GM13977 (cell line): ENCODE measurements at regions not wholly inside any gene's neighbourhood (a gene's known extent, or its start where the extent isn't known, plus 50 kb on each side); places are given as distances from the start of the nearest gene placed in this dataset.

ENCODE experiments used
- DNase-seq: peaks from one replicate; pipeline ENCODE4 v3.0.0; 2012; ENCODE audit warnings: low spot score
- in situ Hi-C: fragments of 300-500 bp; cut with MboI; formaldehyde crosslinking; loops from one replicate; pipeline ENCODE4 v1.12.0; 2022; ENCODE audit warnings: low sequenced_read_pairs, low pct_unique_long_range_greater_than_20kb, mixed read lengths, inconsistent platforms; ENCODE audit not compliant: unreplicated experiment
- TF ChIP-seq, protein P1 (sequence below): IDR thresholded peaks from 2 replicates; pipeline ENCODE4 v1.5.1; 2012; ENCODE audit warnings: mild to moderate bottlenecking, control low read depth; ENCODE audit not compliant: insufficient read depth; ENCODE audit errors: extremely low read depth, missing control alignments

DNA sequence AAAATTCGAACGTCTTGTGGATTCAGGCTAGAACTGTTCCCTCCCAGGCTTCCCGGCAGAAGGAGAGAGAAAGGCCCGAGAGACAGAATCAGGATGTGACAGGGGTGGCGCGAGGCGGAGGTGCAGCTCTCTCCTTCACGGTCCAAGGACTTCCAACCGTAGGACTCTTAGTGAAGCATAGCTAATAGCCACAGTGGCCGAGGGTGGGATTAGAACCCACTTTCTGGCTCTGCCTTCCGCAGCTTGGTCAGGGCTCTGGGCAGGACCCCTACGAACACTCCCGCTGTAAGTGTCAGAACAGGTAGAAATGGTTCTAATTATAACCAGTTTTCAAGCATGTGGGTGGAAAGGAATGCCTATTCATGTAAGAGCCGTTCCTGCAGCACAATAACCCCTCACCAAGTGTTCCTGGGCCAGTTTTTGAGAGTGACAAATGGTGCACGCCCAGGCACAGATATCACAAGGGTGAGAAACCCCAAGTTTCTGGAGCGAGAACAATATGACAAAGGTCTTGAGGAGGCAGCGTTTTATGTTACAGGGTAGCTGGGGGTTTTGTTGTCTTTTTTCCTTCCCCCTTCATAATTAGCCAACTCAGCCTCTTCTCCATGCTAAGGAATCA is 86.4 kb downstream of the SYF2 start:
- peak; percentile 61 for DNase-seq
- in situ Hi-C loops: no loop called here
- TF ChIP-seq, protein P1, sequence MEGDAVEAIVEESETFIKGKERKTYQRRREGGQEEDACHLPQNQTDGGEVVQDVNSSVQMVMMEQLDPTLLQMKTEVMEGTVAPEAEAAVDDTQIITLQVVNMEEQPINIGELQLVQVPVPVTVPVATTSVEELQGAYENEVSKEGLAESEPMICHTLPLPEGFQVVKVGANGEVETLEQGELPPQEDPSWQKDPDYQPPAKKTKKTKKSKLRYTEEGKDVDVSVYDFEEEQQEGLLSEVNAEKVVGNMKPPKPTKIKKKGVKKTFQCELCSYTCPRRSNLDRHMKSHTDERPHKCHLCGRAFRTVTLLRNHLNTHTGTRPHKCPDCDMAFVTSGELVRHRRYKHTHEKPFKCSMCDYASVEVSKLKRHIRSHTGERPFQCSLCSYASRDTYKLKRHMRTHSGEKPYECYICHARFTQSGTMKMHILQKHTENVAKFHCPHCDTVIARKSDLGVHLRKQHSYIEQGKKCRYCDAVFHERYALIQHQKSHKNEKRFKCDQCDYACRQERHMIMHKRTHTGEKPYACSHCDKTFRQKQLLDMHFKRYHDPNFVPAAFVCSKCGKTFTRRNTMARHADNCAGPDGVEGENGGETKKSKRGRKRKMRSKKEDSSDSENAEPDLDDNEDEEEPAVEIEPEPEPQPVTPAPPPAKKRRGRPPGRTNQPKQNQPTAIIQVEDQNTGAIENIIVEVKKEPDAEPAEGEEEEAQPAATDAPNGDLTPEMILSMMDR: no peak

DNA sequence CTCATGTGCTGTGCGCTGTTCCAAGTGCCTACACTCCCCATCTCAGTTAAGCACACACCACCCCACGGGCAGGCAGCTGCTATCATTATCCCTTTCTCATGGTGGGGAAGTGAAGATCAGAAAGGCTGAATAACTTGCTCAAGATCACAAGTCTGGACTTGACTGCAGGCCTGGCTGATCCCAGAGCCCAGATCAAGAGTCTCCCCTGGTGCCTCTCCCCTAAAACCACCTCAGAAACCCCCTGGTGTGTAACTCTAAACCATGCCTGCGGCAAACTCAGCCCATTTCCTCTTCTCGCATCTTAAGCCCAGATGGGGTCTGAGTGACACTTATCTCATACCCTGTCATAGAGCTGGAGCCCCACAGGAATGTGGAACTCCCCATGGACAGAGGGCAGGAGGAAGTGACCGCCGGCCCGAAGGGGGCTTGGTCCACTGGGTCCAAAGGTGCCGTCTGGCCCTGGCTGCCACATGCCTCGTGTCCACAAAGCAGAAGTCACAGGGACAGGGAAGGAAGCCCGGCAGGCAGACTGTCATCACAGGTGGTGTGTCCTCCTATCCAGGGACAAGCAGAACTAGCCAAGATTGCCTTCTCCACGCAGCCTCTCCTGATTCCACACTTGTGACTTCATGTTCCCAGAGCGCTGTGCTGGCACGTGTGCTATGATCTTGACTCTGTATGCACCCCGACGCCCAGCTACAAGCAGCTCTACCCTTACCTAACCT is 92.1 kb downstream of the SYF2 start:
- TF ChIP-seq, protein P1: no peak
- DNase-seq: peak; percentile 81
- in situ Hi-C loops: no loop called here

DNA sequence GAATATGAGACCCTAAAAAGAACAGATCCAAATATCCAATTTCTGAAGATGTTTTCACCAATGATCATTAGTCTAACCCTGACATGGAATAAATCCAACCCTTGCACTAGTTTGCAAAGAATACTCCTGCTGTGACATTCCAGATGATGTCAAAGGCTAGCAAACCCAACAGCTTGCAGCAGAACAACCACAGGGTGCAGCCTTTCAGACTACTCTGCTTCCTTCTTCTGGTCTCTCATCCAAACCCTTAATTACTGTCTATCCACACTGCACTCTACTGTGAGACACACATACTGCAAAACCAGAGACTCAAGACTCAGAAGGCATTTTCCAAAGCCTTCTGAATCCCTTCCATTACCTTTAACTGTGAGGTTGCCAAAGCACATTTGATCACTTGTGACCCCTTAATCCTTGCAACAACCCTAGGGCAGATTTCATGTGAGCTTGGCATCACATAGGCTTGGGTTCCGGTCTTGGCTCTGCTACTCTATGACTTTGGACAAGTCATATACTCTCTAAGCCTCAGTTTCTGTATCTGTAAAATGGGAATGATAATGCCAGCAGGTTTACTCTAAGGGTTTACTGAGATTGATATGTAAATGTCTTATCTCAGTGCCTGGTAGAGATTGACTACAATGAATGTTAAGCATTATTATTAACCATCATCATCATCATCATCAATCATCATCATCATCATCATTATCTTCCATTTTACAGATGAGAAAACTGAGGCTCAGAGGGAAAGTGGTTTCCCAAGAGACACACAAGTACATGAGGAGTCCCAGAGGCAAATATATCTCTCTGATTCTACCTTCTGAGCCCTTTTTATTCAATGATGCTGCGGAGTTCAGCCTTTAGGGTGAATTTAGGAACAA is 94.5 kb downstream of the SYF2 start:
- DNase-seq: no peak
- in situ Hi-C loops: no loop called here
- TF ChIP-seq, protein P1: no peak

DNA sequence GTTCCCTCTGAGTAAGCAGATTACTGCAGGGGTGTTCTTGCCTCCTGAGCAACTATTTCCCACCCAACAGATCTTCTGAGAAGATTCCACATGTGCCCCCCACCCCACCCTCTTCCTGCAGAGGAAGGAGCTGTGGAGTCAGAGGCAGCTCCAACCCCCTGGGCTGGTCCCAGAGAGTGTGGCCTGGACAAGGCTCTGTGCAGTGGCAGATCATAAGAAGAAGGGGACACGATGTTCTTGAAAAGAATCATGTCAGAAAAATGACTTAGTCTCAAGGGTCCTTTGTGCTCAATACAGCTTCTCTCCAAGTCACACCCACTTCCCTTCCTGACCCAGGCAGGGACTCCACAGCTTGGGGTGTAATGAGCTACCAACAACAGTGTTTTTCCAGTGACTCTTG is 95.2 kb downstream of the SYF2 start:
- in situ Hi-C loops: no loop called here
- TF ChIP-seq, protein P1: no peak
- DNase-seq: no peak

DNA sequence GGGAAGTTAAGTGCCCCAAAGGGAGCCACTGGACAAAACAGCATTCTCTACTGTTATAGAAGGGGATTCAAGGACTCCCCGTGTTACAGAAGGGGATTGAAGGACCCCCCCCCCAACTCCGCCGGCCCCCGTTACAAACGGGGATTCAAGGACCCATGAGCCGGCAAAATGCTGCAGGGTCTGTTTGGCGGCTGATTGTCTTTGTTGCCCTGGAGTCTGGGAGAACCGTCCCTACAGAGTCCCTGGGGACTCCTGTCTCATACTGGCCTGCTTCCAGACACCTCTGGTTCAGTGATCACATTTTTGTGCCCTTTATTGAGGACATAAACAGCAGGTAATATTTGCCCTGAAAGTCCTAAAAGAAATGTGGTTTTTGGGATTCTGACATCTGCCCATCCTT is 96.4 kb downstream of the SYF2 start:
- DNase-seq: no peak
- in situ Hi-C loops: no loop called here
- TF ChIP-seq, protein P1: no peak

DNA sequence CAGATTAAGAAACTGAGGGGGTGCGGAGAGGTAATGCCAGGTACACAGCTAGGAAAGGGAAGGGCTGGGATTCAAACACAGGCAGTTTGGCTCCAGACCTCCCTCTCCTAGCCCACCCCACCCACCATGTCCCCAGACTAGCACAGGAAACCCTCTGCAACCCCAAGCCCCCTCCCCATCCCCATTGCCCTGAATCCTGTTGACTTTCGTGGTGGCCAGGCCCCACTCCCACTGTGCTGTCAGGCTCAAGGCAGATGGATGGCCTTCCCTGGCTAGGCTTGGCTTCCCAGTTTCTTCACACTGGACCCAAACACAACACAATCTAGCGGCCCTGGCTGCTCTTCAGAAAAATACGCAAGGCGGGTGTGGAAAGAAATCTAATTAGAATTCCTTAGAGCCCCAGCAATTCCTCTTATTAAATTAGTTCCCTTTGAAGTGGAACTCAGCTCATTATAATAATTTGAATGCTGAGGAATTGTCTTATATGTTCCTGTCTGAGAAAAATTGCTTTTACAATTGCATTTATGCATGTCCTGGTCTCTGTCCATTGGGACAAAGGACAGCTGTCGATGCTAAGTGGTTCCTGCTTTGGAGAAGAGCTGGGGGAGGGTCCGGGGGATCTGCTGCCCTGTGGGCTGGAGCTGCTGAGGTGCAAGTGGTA is 97.4 kb downstream of the SYF2 start:
- in situ Hi-C loops: no loop called here
- DNase-seq: no peak
- TF ChIP-seq, protein P1: no peak
